IMR-90 (cell line): ENCODE measurements at regions not wholly inside any gene's neighbourhood (a gene's known extent, or its start where the extent isn't known, plus 50 kb on each side); places are given as distances from the start of the nearest gene placed in this dataset.
A peak's percentile ranks its signal among the peaks of the same experiment; 100 is the strongest.

ENCODE experiments used
- ATAC-seq: fragments of 200-7000 bp; cut with Tn5 transposase; 2 replicates; pipeline ENCODE4 v1.9.1; 2020; ENCODE audit warnings: low read depth, mild to moderate bottlenecking, moderate library complexity
- BruUV-seq: library from RNA; stranded (reverse); fragments of 400-500 nt; replicated peaks from 2 replicates; lab custom pipeline; 2021; lab: Mats Ljungman, UMichigan
- CTCF ChIA-PET: fragments of 300-600 bp; formaldehyde crosslinking; extraction: SDS; loops from one replicate; lab custom pipeline; 2021; ENCODE audit warnings: antibody characterized with exemption; lab: Yijun Ruan, JAX
- POLR2A ChIA-PET: fragments of 300-600 bp; sonication (Branson Sonifier 250); formaldehyde crosslinking; loops from one replicate; lab custom pipeline; 2022; ENCODE audit warnings: antibody characterized with exemption; ENCODE audit not compliant: unreplicated experiment; lab: Charles Lee
- DNase-seq: peaks from one replicate; pipeline ENCODE4 v3.0.0; 2013
- H2AFZ ChIP-seq: replicated peaks from 2 replicates; pipeline ENCODE3; 2013; ENCODE audit warnings: low read length, mild to moderate bottlenecking; ENCODE audit not compliant: poor library complexity
- H2AK5ac ChIP-seq: 2 replicates; pipeline ENCODE4 v1.6.1; 2013; ENCODE audit warnings: low read depth, low read length, inconsistent platforms
- H2AK9ac ChIP-seq: replicated peaks from 2 replicates; pipeline ENCODE3; 2013; ENCODE audit warnings: mild to moderate bottlenecking, low read depth, low read length, moderate library complexity; ENCODE audit not compliant: poor library complexity
- H2BK120ac ChIP-seq: 2 replicates; pipeline ENCODE4 v1.6.1; 2013; ENCODE audit warnings: low read depth, low read length, inconsistent platforms
- H2BK15ac ChIP-seq: 3 replicates; pipeline ENCODE4 v1.6.1; 2013; ENCODE audit warnings: low read depth, low read length, inconsistent platforms
- H2BK20ac ChIP-seq: 2 replicates; pipeline ENCODE4 v1.6.1; 2013; ENCODE audit warnings: low read depth, mild to moderate bottlenecking, inconsistent platforms, low read length, moderate library complexity
- H2BK5ac ChIP-seq: 2 replicates; pipeline ENCODE4 v1.6.1; 2013; ENCODE audit warnings: mild to moderate bottlenecking, low read depth, low read length, inconsistent platforms; ENCODE audit not compliant: poor library complexity, severe bottlenecking
- H3K14ac ChIP-seq: replicated peaks from 2 replicates; pipeline ENCODE4 v1.6.1; 2013; ENCODE audit warnings: low read depth, low read length, inconsistent platforms
- H3K18ac ChIP-seq: 2 replicates; pipeline ENCODE4 v1.6.1; 2013; ENCODE audit warnings: low read depth, low read length, control low read depth
- H3K23ac ChIP-seq: 2 replicates; pipeline ENCODE4 v1.6.1; 2013; ENCODE audit warnings: low read depth, low read length, inconsistent platforms
- H3K27ac ChIP-seq: 2 replicates; pipeline ENCODE4 v1.5.1; 2013; ENCODE audit warnings: mild to moderate bottlenecking, control low read depth, low read length; ENCODE audit not compliant: insufficient read depth
- H3K27me3 ChIP-seq: 2 replicates; pipeline ENCODE4 v1.6.1; 2013; ENCODE audit warnings: low read length; ENCODE audit not compliant: control insufficient read depth, insufficient read depth
- H3K36me3 ChIP-seq: 2 replicates; pipeline ENCODE4 v1.6.1; 2013; ENCODE audit warnings: low read length, mixed read lengths; ENCODE audit not compliant: control insufficient read depth, insufficient read depth
- H3K4ac ChIP-seq: 2 replicates; pipeline ENCODE4 v1.6.1; 2013; ENCODE audit warnings: low read depth, low read length, inconsistent platforms
- H3K4me1 ChIP-seq: 2 replicates; pipeline ENCODE4 v1.6.1; 2013; ENCODE audit warnings: low read length, mixed read lengths; ENCODE audit not compliant: control insufficient read depth, insufficient read depth
- H3K4me2 ChIP-seq: 2 replicates; pipeline ENCODE4 v1.6.1; 2013; ENCODE audit warnings: low read depth, mild to moderate bottlenecking, control low read depth, low read length, moderate library complexity
- H3K4me3 ChIP-seq: 2 replicates; pipeline ENCODE4 v1.5.1; 2013; ENCODE audit warnings: low read depth, mild to moderate bottlenecking, control low read depth, low read length, moderate library complexity; ENCODE audit not compliant: insufficient read depth
- H3K56ac ChIP-seq: 2 replicates; pipeline ENCODE4 v1.6.1; 2013; ENCODE audit warnings: low read length, inconsistent platforms; ENCODE audit not compliant: insufficient read depth; ENCODE audit errors: extremely low read depth
- H3K79me1 ChIP-seq, 2 experiments: 2 replicates each; pipeline ENCODE4 v1.6.1; 2013; ENCODE audit warnings: low read length in 2 of 2, inconsistent platforms in 1 of 2, low read depth in 1 of 2
- H3K9ac ChIP-seq: 2 replicates; pipeline ENCODE4 v1.6.1; 2013; ENCODE audit warnings: low read depth, low read length, control low read depth
- H3K9me1 ChIP-seq: 2 replicates; pipeline ENCODE4 v1.6.1; 2013; ENCODE audit warnings: low read length, inconsistent platforms; ENCODE audit not compliant: insufficient read depth
- H3K9me3 ChIP-seq: 2 replicates; pipeline ENCODE4 v1.6.1; 2013; ENCODE audit warnings: low read length; ENCODE audit not compliant: control insufficient read depth, insufficient read depth
- H4K20me1 ChIP-seq: 2 replicates; pipeline ENCODE4 v1.6.1; 2013; ENCODE audit warnings: low read length, inconsistent platforms; ENCODE audit not compliant: insufficient read depth
- H4K5ac ChIP-seq: 2 replicates; pipeline ENCODE4 v1.6.1; 2013; ENCODE audit warnings: mild to moderate bottlenecking, low read depth, low read length, control low read depth
- H4K8ac ChIP-seq, 2 experiments: 2 replicates each; pipeline ENCODE4 v1.6.1; 2013; ENCODE audit warnings: low read depth in 2 of 2, low read length in 2 of 2, control low read depth in 1 of 2, inconsistent platforms in 1 of 2
- H4K91ac ChIP-seq: 2 replicates; pipeline ENCODE4 v1.6.1; 2013; ENCODE audit warnings: low read depth, low read length, inconsistent platforms; ENCODE audit not compliant: insufficient read depth
- CEBPB ChIP-seq: IDR thresholded peaks from 2 replicates; pipeline ENCODE4 v1.6.1; 2012; ENCODE audit warnings: low read depth, low read length, improper control_type of control experiment
- CHD1 ChIP-seq: IDR thresholded peaks from 2 replicates; pipeline ENCODE4 v1.6.1; 2012; ENCODE audit warnings: low read depth, low read length, improper control_type of control experiment
- CTCF ChIP-seq: conservative IDR thresholded peaks from 2 replicates; pipeline ENCODE4 v1.5.1; 2012; ENCODE audit warnings: mild to moderate bottlenecking, low read depth, low read length, improper control_type of control experiment
- FOS ChIP-seq: fragments of 150-350 bp; IDR thresholded peaks from 2 replicates; pipeline ENCODE4 v1.6.1; 2016; ENCODE audit warnings: low read depth, low read length
- MAFK ChIP-seq: IDR thresholded peaks from 2 replicates; pipeline ENCODE4 v1.6.1; 2012; ENCODE audit warnings: low read depth, low read length, improper control_type of control experiment
- MAZ ChIP-seq: IDR thresholded peaks from 2 replicates; pipeline ENCODE4 v1.6.1; 2012; ENCODE audit warnings: low read depth, mild to moderate bottlenecking, low read length, improper control_type of control experiment, moderate library complexity, borderline replicate concordance
- MXI1 ChIP-seq: IDR thresholded peaks from 2 replicates; pipeline ENCODE4 v1.6.1; 2012; ENCODE audit warnings: low read depth, mild to moderate bottlenecking, low read length, moderate library complexity, borderline replicate concordance
- NFE2L2 ChIP-seq: fragments of 150-350 bp; IDR thresholded peaks from 2 replicates; pipeline ENCODE4 v1.6.1; 2016; ENCODE audit warnings: low read depth, mild to moderate bottlenecking, low read length
- RCOR1 ChIP-seq: IDR thresholded peaks from 2 replicates; pipeline ENCODE4 v1.6.1; 2012; ENCODE audit warnings: mild to moderate bottlenecking, low read length, improper control_type of control experiment; ENCODE audit not compliant: insufficient replicate concordance
- RFX5 ChIP-seq: IDR thresholded peaks from 2 replicates; pipeline ENCODE4 v1.8.0; 2012; ENCODE audit warnings: low read depth, mild to moderate bottlenecking, low read length, moderate library complexity
- USF2 ChIP-seq: fragments of 150-350 bp; IDR thresholded peaks from 2 replicates; pipeline ENCODE4 v1.6.1; 2017; ENCODE audit warnings: mild to moderate bottlenecking, antibody characterized with exemption, low read length, low read depth
- WGBS, 2 experiments: methylation state at CpG; one replicate each; pipeline versions ENCODE4 v1.1.5 to v1.1.7; 2013; ENCODE audit warnings: missing lambda C conversion rate in 2 of 2; ENCODE audit not compliant: insufficient read length in 1 of 2; ENCODE audit errors: extremely low coverage in 2 of 2; 5-methylcytosine and 5-hydroxymethylcytosine counted together
- dilution Hi-C: fragments of 300-500 bp; cut with HindIII; formaldehyde crosslinking; loops from one replicate; pipeline ENCODE4 v1.14.3; 2018; ENCODE audit warnings: low sequenced_read_pairs; ENCODE audit not compliant: unreplicated experiment
- in situ Hi-C: fragments of 300-500 bp; cut with MboI; formaldehyde crosslinking; loops from 3 replicates; pipeline ENCODE4 v1.14.3; 2019; ENCODE audit warnings: low sequenced_read_pairs, inconsistent platforms, mixed read lengths
- intact Hi-C: fragments of 100-400 bp; cut with micrococcal nuclease; formaldehyde crosslinking; loops from 2 replicates; pipeline ENCODE4 v1.10.0; 2022

- TF ChIP-seq RCOR1, result no peak
- no peak for TF ChIP-seq CHD1
- TF ChIP-seq NFE2L2, result no peak
- TF ChIP-seq MAFK, result no peak
- no peak for TF ChIP-seq USF2
- TF ChIP-seq CEBPB, result no peak
- TF ChIP-seq RFX5, result no peak
- TF ChIP-seq CTCF, result no peak
- no peak for TF ChIP-seq MXI1
- TF ChIP-seq FOS, result no peak
- no peak for TF ChIP-seq MAZ
- no peak overlapping the region for H2BK5ac ChIP-seq
- dilution Hi-C loops (no loop called here), in situ Hi-C loops (no loop called here), intact Hi-C loops (no loop called here)
- no peak overlapping the region for H3K9ac ChIP-seq
- 100% methylated on average over 2 of the region's 4 CpGs; no CpG with 5 or more reads in 1 of the 2 experiments for WGBS, 2 experiments
- H3K4ac ChIP-seq, result no peak overlapping the region
- POLR2A ChIA-PET, result no interaction called here
- H3K36me3 ChIP-seq, result no peaks in the 10 kb centered on the region
- H3K27ac ChIP-seq, result no peak overlapping the region
- no peak overlapping the region for H2BK120ac ChIP-seq
- no peak overlapping the region for H2BK20ac ChIP-seq
- ATAC-seq (no peak), DNase-seq (no peak)
- H3K4me3 ChIP-seq, result no peak overlapping the region
- no peak overlapping the region for H3K56ac ChIP-seq
- BruUV-seq, result no TSS peak
- peaks cover 9% of the 10 kb centered on the region for H3K4me1 ChIP-seq
- H3K79me1 ChIP-seq, result no peaks in the 10 kb centered on the region
- H2AK5ac ChIP-seq, result peak overlapping the region; percentile 13; the same call in 1 of the 2 replicates
- peaks cover 5% of the 10 kb centered on the region; the same call in 1 of the 2 replicates for H3K9me1 ChIP-seq
- H4K5ac ChIP-seq, result no peak overlapping the region
- no peak overlapping the region for H3K4me2 ChIP-seq
- CTCF ChIA-PET, result interaction anchor here (0.8 kb wide), 1 partner anchor 76 kb away, joined by 3 read pairs; no protein-coding TSS in a partner anchor
- H4K91ac ChIP-seq, result no peak overlapping the region
- H2AK9ac ChIP-seq, result peak overlapping the region; percentile 44
- H4K20me1 ChIP-seq, result no peaks in the 10 kb centered on the region
- no peaks in the 10 kb centered on the region for H3K27me3 ChIP-seq
- no peak overlapping the region for H4K8ac ChIP-seq
- no peak overlapping the region for H3K18ac ChIP-seq
- no peaks in the 10 kb centered on the region for H3K9me3 ChIP-seq
- H2AFZ ChIP-seq, result no peak overlapping the region
- no peak overlapping the region for H2BK15ac ChIP-seq
- H3K23ac ChIP-seq, result no peak overlapping the region
- H3K14ac ChIP-seq, result peak overlapping the region; percentile 31; the same call in 1 of the 2 replicates
Observed at GRCh38 chr10:43898592-43898991, 249.9 kb upstream of the ZNF32 start.
